Stimulated activated CD4-positive, alpha-beta T cell treated with anti-CD3 and anti-CD28 coated beads, Interleukin-12 subunit alpha, Interleukin-12 subunit beta, amount 100 ng/mL, for 4 hours (primary cell): ENCODE measurements at regions not wholly inside any gene's neighbourhood (a gene's known extent, or its start where the extent isn't known, plus 50 kb on each side); places are given as distances from the start of the nearest gene placed in this dataset.
"Not testable (repeated sequence)": the region's sequence is repeated elsewhere in the genome, so short reads cannot be mapped to it uniquely, and the experiment has no call there.

Experiments used
- DNase-seq: peaks from one replicate; pipeline ENCODE4 v3.0.0-alpha.2; 2020

DNA sequence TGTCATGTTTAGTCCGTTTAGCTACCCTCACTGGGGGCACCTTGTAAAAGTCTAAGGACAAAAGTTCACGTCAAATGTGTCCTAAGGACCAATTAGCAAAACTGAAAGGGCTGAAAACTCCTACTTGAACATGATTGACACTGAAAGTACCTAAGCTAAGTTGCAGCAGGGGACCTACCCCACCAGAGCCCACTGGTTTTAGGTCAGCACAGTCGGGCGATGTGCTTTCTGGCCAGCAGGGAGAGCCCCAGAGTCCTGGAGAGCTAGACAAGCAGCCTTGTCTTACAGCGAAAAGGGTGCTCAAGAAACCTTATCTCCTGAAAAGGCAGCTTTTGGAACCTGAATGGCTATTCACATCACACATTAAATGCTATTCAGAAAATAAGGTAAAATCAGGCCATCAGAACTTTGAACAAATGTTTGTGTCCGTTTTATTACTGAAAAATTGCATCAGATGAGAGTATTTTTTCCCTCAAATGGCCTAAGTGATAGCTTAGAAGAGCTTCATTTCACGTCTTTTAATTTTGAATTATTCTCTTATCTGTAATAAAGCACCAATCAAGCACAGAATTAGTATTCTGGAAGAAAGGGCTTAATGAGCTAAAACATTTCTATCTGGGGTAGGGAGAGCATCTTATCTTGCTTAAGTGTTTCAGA lies 52.2 kb upstream of the MKI67 start:
- peak; percentile 32 for DNase-seq

DNA sequence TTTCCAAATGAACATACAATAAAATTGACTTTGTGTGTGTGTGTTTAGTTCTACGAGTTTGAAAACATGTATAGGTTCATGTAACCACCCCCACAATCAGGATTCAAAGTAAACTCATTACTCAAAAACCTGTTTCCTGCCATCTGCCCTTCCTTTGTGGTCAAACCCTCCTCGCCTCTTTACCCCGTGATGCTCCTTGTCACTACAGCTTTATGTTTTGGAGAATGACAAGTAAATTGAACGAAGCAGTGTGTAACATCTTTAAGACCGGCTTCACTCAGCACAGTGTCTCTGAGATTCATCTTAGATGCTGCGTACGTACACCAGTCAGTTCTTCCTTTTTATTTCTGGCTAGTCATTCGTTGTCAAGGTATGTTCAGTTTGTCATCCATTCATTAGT lies 54.6 kb upstream of the MKI67 start:
- peak; percentile 3 for DNase-seq

DNA sequence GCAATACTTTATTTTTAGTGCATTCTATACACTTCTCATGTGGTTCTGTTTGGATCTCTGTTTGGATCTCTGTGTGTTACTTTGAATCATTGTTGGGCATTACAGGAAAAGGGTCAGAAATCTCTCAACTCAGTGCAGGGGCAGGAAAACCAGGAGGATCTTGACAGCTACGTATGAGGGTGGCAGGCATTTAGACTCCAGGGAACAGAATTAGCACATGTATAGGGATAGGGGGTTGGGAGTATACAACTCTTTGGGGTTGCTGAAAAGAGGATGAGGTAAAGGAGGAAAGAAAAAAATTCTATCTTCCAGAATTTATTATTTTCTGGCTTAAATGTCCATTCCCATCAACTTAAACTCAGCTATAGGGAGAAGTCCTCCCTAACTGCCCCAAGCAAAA lies 59.4 kb upstream of the MKI67 start:
- no peak for DNase-seq

DNA sequence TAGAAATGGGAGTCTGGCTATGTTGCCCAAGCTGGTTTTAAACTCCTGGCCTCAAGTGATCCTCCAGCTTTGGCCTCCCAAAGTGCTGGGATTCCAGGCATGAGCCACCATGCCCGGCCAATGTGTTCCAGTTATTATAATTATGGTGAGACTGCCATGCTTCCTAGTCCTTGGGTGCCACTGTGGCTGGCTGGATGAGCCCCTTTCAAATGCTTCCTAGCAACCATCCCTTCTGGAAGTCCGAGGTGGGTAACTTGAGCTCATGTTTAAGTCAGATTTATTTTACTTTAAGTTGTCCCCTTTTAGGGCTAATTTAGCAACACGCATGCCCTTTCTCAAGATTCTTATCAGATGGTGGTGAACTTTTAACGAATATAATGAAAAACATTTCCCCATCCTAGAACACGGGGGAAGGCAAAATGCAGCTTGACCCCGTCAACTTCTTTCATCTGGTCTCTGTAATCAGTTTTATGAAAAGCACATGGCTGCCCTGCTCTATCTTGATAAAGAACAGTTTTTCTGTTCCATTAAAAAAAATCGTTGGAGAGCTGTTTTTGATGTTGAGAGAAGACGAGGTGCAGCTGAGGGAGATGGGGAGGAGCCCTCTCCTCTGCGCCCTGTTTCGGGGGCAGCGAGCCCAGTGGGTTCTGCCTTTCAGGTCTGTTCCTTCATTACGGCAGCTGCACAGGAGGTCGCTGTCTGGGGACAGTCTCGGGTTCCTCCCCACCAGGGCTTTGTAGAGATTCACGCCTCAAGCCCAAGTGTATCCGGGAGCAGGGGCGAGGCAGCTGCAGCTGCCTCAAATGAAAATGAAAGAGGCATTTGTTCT lies 61.0 kb upstream of the MKI67 start:
- DNase-seq: no peak

DNA sequence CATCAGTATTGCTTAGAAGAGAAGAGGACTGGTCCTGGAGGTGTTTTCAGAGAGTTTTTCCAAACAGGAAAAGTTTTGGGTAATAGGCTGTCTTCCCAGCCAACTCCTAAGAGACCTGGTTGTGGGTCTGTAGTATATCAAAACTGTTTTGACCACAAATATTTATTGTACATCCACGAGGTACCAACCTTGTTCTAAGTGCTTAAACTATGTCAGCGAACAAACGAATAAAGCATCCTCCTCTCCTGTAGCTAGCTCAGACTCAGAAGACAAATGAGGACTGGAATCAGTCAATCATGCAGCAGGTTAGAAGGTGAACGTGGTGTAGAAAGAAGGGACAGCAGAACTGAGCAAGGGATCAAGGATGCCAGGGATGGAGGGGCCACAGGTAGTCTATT lies 61.6 kb upstream of the MKI67 start:
- DNase-seq: no peak

DNA sequence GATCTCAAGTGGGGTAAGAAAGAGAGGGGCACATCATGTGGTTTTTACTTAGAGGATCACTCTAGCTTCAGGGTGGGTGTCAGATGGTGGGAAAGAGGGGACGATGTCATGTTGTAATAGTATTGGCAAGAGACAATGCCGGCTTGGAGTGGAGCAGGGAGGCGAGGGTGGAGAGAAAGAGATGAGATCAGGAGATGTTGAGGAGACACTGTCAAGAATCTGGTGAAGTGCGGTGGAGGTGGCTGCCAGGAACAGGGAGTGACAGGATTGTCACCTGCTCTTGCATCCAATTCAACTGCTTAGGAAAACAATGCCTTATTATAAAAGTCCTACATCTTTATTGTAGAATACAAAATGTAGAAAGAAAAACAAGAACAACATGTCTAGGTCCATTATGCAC lies 63.0 kb upstream of the MKI67 start:
- no peak for DNase-seq

DNA sequence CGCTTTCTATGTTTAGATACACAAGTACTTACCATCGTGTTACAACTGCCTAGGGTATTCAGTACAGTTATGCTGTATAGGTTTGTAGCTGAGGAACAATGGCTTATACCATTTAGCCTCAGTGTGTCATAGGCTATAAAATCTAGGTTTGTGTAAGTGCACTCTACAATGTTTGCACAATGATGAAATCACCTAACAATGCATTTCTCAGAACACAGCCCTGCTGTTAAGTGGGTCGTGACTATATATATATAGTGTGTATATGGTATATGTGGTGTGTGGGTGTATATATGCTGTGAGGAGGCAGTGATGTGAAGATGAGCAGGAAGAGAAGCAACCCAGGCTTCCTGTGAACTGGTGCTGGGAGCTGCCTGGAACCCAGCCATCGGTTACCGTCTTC lies 65.6 kb upstream of the MKI67 start:
- no peak for DNase-seq

DNA sequence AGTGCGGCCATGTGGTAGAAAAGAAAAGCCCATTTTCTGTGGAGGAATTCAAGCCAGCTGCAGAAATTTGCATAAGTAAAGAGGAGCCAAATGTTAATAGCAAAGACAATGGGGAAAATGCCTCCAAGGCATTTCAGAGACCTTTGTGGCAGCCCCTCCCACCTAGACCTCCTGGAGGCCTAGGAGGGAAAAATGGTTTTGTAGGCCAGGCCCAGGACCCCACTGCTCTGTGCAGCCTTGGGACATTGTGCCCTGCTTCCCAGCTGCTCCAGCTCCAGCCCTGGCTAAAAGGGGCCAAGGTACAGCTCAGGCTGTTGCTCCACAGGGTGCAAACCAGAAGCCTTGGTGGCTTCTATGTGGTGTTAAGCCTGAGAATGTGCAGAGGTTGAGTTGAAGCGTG lies 75.6 kb upstream of the MKI67 start:
- DNase-seq: not testable (repeated sequence)

DNA sequence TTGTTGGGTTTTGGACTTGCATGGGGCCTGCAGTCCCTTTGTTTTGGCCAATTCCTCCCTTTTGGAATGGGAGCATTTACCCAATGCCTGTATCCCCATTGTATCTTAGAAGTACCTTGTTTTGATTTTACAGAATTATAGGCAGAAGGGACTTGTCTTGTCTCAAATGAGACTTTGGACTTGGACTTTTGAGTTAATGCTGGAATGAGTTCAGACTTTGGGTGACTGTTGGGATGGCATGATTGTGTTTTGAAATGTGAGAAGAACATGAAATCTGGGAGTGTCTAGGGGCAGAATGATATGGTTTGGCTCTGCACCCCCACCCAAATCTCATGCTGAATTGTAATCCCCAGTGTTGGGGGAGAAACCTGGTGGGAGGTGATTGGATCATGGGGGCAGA lies 76.8 kb upstream of the MKI67 start:
- DNase-seq: no peak

DNA sequence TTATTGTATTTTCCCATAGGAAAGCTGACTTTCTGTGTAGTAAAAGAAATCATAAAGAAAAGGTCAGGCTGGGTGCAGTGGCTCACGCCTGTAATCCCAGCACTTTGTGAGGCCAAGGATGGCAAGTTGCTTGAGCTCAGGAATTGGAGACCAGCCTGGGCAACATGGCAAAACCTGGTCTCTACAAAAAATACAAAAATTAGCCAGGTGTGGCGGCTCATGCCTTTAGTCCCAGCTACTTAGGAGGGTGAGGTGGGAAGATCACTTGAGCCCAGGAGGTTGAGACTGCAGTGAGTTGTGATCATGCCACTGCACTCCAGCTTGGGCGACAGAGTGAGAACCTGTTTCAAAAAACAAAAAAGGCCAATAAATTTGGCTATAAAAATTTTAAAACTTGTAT lies 79.4 kb upstream of the MKI67 start:
- not testable (repeated sequence) for DNase-seq

DNA sequence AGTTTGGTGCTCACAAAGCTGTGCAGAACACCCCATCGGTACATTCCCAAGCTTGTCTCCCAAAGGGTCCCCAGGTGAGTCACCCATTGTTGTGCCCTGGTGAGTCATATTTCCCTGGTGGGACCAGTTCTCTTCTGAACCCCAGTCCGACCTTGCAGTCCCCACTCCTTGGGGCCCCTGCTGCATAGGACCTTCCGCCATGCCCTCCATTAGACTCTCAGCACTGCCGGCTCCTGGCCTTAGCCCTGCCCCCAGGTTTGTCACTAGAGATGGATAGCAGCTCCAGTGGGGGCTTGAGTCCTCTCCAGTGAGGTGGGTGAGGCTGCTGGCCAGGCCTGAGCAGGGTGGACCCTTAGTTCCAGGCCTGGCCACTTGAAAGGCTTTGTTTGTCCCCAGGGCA lies 80.5 kb upstream of the MKI67 start:
- no peak for DNase-seq

DNA sequence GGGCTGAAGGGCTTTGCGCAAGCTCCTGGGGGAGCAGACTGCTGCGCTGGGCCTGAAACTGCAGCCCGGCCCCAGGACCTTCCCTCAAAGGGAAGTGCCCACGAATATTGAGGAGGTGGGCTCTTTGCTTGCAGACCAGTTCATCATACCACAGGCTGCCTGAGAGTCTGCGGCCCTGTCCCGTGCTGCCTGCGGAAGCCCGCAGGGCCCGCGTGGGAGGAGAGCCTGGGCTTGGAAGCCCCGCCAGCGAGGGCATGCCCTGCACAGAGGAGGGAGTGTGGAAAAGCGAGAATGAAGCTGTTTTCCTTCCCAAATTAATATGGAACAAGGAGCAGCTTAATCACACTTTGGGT lies 83.6 kb upstream of the MKI67 start:
- DNase-seq: no peak

DNA sequence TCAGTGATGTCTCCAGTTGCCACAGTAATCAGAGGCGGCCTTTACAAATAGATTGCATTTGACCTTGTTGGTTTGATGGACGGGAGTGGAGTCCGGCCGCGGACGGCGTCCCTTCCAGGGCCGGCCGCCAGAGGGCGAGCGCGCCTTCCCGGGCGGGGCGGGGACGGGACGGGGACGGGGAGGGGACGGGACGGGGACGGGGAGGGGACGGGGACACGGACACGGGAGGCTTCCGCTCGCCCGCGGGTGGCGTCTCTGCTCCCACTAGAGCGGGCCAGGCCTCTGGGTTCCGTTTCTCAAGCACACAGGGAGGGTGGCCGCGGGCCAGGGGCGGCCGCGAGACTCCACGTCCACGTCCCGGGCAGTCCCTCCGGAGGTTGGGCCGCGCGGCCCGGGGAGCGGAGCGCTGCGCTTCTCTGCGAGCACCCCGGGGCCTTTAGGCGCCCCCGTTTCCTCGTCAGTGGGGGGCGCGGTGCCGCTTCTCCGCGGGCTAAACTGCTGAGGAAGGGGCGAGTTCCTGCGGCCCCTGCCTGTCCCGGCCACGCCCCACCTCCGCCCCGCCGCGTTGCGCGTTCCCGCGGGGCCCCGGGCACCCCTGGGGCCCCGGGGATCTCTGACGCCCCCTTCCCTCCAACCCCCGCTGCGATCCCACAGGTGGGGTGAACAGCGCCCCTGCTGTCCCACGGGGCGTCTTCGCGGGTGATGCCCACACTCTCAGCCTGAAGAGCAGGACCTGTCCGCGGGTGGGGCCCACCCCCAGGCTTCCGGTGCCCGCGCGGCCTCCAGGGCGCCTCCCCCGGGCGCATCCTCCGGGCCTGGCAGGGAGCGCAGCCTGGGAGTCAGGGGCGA lies 84.2 kb upstream of the MKI67 start:
- DNase-seq: peak; percentile 72

DNA sequence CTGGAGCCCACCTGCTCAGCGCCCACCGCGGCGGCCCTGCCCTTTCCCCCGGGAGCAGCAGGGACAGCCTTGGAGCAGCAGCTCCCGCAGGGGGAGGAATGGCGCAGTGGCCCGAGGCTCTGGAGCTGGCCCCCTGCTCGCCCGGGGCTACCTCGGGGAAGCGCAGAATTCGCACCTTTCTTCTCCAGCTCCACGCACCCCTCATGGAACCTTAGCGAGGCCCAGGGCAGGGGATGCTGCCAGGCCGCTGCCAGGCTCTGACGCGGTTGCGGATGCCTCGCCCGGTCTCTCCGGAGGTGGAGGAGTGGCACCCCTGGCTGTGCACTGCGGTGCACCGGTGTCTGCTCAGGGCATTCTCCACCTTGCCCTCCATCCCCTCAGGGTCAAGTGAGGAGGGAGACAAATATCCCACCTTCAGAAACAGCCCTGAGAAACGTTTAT lies 84.9 kb upstream of the MKI67 start:
- DNase-seq: no peak

DNA sequence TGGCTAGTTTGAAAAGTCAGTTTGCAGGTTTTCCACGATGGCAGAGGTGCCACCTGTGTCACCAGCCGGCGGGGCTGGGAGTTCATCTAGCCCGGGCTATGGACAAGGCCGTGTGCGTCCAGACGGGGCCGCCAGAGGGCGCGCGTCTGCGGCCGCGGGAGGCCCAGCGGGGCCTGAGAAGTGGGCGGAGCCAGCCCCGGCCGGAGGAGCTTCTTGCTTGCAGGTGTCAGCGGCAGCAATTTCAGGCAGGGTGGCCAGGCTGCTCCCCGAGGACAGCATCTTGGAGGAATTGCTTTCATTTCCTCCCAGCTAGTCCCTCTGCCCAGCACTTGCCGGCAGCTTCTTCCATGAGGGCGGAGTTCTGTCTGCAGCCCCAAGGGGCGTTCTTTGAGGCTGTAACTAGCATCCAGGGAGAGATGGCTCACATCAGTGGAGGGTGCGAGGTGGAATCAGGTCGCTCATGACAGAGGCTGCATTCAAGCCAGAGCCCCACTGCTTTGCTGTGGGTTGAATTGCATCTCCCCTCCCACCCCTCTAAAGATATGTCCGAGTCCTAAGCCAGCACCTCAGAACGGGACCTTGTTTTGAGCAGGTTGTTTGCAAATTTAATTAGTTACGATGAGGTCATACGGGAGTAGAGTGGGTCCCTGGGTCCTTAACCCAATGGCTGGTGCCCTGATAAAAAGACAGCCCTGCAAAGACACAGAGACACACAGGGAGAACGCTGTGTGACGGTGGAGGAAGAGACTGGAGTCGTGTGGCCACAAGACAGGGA lies 85.9 kb upstream of the MKI67 start:
- DNase-seq: peak; percentile 81

DNA sequence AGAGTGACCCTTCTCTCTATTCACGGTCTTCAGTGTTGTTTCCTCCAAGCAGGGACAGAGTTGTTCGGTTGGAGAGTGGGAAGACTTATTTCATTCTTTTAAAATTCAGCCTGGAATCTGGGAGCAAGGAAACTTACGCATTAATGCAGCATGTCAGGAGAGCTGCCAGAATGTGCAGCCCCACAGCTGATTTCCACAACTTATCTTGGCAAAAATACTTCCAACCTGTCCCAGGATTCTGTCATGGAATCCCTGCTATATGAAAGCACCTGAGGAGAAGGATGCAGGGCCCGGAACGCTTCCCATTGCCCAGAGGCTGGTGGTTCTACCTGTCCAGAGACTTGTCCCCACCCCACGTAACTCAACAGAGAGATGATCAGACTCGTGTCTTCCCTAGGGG lies 86.9 kb upstream of the MKI67 start:
- no peak for DNase-seq

DNA sequence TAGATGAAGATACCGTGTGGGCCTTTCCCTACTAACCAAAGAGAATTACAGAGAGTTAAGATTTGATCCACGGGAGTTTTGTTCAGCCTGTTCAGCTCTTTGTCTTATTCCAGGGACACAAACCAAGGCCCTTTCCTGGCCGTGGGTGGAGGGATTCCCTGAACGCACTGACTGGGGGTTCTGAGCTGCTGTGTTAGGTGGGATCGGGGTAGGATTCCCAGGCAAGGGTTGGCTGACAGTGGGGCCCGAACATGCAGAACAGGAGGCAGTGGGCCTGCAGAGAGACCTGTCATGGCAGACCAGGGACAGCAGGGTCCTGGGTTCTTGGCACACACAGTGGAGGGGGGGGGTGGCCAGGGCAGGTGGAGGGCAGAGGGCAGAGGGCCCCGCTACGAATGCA lies 89.5 kb upstream of the MKI67 start:
- no peak for DNase-seq

DNA sequence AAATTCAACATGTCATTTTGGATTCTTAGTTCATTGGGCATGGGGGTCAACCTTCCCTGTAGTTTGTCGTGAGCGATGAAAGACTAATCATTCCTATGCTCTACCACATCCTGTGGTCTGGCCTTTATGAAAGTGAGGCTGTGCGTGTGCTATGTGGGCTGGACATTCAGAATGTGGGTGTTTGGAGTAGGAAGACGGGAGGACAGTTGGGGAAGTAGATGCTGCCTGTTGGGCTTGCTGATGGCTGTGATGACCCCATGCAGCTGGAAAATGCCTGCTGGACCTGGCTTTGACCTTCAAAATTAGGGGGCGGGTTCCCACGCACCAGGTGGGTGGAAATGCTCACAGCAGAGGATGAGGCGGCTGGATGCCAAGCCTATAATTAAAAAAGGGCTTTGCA lies 90.9 kb upstream of the MKI67 start:
- DNase-seq: no peak

DNA sequence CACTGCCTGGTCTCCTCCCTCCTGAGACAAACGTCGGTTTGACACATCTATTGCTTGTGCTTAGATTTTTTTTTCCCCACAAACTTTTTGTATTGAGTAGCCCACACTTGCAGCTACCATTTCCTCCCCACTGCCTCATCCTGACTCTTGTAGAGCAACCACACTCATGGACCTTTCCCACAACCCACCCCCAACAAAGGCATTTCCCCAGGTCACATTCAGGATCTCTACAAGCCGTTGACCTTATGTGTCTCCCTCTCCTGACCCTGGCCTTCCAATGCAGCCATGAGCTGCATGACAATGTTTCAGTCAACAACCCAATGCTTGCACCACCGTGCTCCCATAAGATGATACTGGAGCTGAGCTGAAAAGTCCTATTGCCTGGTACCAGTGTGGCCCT lies 91.9 kb upstream of the MKI67 start:
- DNase-seq: no peak

DNA sequence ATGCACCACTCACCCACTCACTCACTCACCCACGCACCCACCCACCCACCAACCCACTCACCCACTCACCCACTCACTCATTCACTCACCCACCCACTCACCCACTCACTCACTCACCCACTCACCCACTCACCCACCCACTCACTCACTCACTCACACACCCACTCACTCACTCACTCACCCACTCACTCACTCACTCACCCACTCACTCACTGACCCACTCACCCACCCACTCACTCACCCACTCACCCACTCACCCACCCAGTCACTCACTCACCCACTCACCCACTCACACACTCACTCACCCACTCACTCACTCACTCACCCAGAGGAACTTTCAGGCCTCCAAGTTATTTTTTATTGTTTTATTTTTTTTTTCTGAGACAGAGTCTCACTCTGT lies 93.1 kb upstream of the MKI67 start:
- DNase-seq: no peak

DNA sequence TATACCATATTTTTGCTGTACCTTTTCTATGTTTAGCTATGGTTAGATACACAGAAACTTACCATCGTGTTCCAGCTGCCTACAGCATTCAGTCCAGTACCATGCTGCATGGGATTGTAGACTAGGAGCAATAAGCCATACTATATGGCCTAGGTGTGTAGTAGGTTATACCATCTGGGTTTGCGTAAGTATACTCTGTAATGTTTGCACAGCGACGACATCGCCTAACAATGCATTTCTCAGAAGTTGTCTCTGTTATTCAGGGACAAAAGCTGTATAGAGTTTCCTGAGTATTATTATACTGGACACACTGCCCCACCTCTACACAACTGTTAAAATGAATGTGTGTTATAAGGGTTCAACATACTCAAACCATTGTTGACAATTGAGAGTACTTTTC lies 93.8 kb upstream of the MKI67 start:
- DNase-seq: no peak

DNA sequence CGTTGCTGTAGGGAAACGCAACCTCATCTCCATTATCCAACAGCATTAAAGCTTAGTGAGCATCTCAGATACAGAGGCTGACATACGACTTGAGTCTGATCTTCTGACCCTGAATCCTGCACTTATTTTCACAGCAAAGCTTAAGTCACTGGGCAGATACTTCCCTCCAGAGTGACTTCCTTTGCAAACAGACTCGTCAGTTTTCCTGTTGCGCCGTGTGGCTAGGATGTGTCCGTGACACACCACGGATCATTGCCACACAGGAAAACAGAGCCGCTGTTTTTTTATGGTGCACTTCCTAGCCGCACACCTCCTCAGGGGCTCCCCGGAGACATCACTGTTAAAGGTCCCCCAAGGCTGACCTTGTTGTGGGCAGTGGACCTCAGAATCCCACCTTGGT lies 94.9 kb upstream of the MKI67 start:
- no peak for DNase-seq

DNA sequence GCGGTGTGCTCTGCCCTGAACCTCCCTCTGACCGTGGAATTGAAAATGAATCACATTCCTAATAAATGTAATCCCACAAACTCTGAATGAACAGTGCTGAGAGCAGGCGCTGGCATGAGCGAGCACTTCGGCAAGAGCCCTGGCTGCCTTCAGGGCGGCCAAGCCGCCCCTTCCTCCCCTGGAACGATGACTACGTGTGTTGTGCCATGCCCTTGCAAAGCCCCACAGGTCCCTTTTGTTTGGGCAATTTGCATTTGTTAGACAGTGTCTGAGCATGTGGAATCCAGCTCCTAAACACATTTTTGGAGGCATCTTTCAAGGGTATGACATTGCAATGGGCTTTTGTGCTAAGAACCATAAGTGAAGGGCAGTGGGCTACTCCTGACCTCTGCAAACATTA lies 95.6 kb upstream of the MKI67 start:
- no peak for DNase-seq
